Astrocyte (in vitro differentiated cells and primary cell): ENCODE measurements at regions not wholly inside any gene's neighbourhood (a gene's known extent, or its start where the extent isn't known, plus 50 kb on each side); places are given as distances from the start of the nearest gene placed in this dataset.

Experiments
- DNase-seq: peaks from one replicate; pipeline ENCODE4 v3.0.0-alpha.2; 2010; ENCODE audit warnings: low read depth
- FAIRE-seq: peaks from 2 replicates; lab custom pipeline; 2011; peaks lifted over from hg19 to GRCh38; lab: Jason Lieb, UNC
- H2AFZ ChIP-seq: 2 replicates; pipeline ENCODE4 v1.6.0; 2012; ENCODE audit warnings: low read depth, low read length, inconsistent platforms
- H3K27ac ChIP-seq: 2 replicates; pipeline ENCODE4 v1.5.1; 2011; ENCODE audit warnings: low read depth, low read length, inconsistent platforms
- H3K27me3 ChIP-seq: 2 replicates; pipeline ENCODE4 v1.6.0; 2011; ENCODE audit warnings: low read length, inconsistent platforms; ENCODE audit not compliant: insufficient read depth
- H3K36me3 ChIP-seq: 2 replicates; pipeline ENCODE4 v1.5.1; 2011; ENCODE audit warnings: low read length, inconsistent platforms; ENCODE audit not compliant: insufficient read depth
- H3K4me1 ChIP-seq: 2 replicates; pipeline ENCODE4 v1.5.1; 2011; ENCODE audit warnings: low read length, inconsistent platforms; ENCODE audit not compliant: insufficient read depth
- H3K4me2 ChIP-seq: 2 replicates; pipeline ENCODE4 v1.6.0; 2012; ENCODE audit warnings: low read length, inconsistent platforms
- H3K4me3 ChIP-seq: 2 replicates; pipeline ENCODE4 v1.5.1; 2011; ENCODE audit warnings: low read depth, mild to moderate bottlenecking, low read length, inconsistent platforms; ENCODE audit not compliant: insufficient read depth
- H3K79me2 ChIP-seq: 2 replicates; pipeline ENCODE4 v1.6.0; 2012; ENCODE audit warnings: mild to moderate bottlenecking, low read length, inconsistent platforms; ENCODE audit not compliant: insufficient read depth
- H3K9ac ChIP-seq: 2 replicates; pipeline ENCODE4 v1.6.0; 2012; ENCODE audit warnings: mild to moderate bottlenecking, low read length, inconsistent platforms
- H3K9me3 ChIP-seq: 2 replicates; pipeline ENCODE4 v1.5.1; 2012; ENCODE audit warnings: low read depth, mild to moderate bottlenecking, low read length, inconsistent platforms; ENCODE audit not compliant: insufficient read depth
- H4K20me1 ChIP-seq: 2 replicates; pipeline ENCODE4 v1.6.0; 2012; ENCODE audit warnings: low read length, inconsistent platforms; ENCODE audit not compliant: insufficient read depth
- H3K27ac Mint-ChIP-seq: one replicate; pipeline ENCODE4 v1.8.0; 2021; ENCODE audit warnings: mild to moderate bottlenecking, mixed read lengths; ENCODE audit not compliant: unreplicated experiment
- H3K27me3 Mint-ChIP-seq: one replicate; pipeline ENCODE4 v1.8.0; 2021; ENCODE audit warnings: low read depth, mixed read lengths; ENCODE audit not compliant: unreplicated experiment
- H3K36me3 Mint-ChIP-seq: one replicate; pipeline ENCODE4 v1.8.0; 2021; ENCODE audit warnings: low read depth, mixed read lengths; ENCODE audit not compliant: unreplicated experiment
- H3K4me1 Mint-ChIP-seq: one replicate; pipeline ENCODE4 v1.8.0; 2021; ENCODE audit warnings: low read depth, mixed read lengths; ENCODE audit not compliant: unreplicated experiment
- H3K4me3 Mint-ChIP-seq: one replicate; pipeline ENCODE4 v1.8.0; 2021; ENCODE audit warnings: mild to moderate bottlenecking, moderate library complexity, mixed read lengths; ENCODE audit not compliant: unreplicated experiment
- H3K9me3 Mint-ChIP-seq: one replicate; pipeline ENCODE4 v1.8.0; 2021; ENCODE audit warnings: mild to moderate bottlenecking, mixed read lengths; ENCODE audit not compliant: unreplicated experiment
- EZH2 ChIP-seq: IDR thresholded peaks from 2 replicates; pipeline ENCODE4 v1.6.1; 2012; ENCODE audit warnings: mild to moderate bottlenecking, low read length, inconsistent platforms; ENCODE audit not compliant: insufficient read depth
- TF ChIP-seq, protein P1 (sequence below): IDR thresholded peaks from 2 replicates; pipeline ENCODE4 v1.5.1; 2011; ENCODE audit warnings: low read depth, mild to moderate bottlenecking, inconsistent platforms, low read length, moderate library complexity; ENCODE audit not compliant: insufficient read depth

DNA sequence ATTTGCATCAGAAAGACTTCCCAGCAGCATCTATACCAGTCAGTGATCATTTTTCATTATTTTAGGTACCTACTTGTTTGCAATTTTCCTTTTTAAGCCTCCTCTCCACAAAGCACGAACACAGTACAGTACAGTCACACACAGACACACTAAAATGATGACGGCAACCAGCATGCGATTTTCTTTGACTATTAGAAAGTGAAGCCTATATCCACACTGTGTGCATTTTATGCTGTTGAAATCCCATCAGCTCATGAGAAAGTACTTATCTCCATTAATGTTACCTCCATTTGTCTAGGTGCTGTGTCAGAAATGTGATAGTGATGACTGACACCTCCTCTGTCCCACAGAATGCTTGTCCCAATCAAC is 294.7 kb upstream of the MEIS2 start:
- Histone ChIP-seq H3K9ac (no peak overlapping the region), H3K79me2 (no peaks in the 10 kb centered on the region), H3K9me3 (no peaks in the 10 kb centered on the region), H3K27ac (no peak overlapping the region), H4K20me1 (no peaks in the 10 kb centered on the region), H3K4me1 (no peaks in the 10 kb centered on the region), H3K27me3 (no peaks in the 10 kb centered on the region), H3K4me2 (no peak overlapping the region), H3K4me3 (no peak overlapping the region), H2AFZ (no peak overlapping the region), H3K36me3 (no peaks in the 10 kb centered on the region)
- Mint-ChIP-seq H3K36me3 (peaks cover 2% of the 10 kb centered on the region), H3K4me1 (no peaks in the 10 kb centered on the region), H3K27me3 (no peaks in the 10 kb centered on the region), H3K9me3 (peaks cover 2% of the 10 kb centered on the region), H3K27ac (no peak overlapping the region), H3K4me3 (no peak overlapping the region)
- FAIRE-seq (no peak), DNase-seq (no peak)
- TF ChIP-seq, protein P1, sequence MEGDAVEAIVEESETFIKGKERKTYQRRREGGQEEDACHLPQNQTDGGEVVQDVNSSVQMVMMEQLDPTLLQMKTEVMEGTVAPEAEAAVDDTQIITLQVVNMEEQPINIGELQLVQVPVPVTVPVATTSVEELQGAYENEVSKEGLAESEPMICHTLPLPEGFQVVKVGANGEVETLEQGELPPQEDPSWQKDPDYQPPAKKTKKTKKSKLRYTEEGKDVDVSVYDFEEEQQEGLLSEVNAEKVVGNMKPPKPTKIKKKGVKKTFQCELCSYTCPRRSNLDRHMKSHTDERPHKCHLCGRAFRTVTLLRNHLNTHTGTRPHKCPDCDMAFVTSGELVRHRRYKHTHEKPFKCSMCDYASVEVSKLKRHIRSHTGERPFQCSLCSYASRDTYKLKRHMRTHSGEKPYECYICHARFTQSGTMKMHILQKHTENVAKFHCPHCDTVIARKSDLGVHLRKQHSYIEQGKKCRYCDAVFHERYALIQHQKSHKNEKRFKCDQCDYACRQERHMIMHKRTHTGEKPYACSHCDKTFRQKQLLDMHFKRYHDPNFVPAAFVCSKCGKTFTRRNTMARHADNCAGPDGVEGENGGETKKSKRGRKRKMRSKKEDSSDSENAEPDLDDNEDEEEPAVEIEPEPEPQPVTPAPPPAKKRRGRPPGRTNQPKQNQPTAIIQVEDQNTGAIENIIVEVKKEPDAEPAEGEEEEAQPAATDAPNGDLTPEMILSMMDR = no peak

DNA sequence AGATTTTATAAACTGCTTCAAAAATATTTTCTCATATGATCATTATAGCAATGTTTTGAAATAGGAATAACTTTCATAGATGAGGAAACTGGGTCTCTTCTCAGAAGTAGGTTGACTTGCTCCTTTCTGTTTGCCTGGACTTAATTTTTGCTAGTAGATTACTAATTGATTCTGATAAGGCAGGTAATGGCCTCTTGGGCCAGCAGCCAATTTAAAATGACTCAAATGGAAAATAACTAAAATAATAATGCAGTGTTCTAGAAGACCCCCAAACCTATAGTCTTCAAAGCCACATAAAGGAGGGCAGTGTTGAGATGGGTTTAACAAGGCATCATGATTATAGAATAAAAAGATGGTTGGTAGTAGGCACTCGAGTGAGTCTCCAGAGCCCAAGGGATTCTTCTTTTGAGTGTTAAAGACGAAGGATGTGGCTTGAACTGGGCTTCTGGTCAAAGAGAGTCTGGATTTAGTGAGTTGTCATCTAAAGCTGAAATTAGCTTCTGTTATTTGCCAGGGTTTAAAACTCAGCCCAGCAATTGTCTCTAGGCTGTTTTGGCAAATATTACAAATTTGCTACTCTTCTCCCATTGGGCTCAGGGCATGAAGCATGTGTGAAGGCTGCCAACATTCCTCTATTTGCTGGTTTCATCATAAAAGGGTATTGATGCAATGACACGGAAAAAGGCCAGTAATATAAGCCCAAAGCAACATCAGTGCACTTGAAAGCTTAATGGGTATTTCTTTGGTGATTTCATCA is 297.1 kb upstream of the MEIS2 start:
- no peaks in the 10 kb centered on the region for H3K79me2 ChIP-seq
- peaks cover 2% of the 10 kb centered on the region for H3K9me3 Mint-ChIP-seq
- no peak overlapping the region for H3K27ac ChIP-seq
- H3K27me3 ChIP-seq = no peaks in the 10 kb centered on the region
- H3K4me3 Mint-ChIP-seq = no peak overlapping the region
- no peak overlapping the region for H3K4me3 ChIP-seq
- DNase-seq (no peak), FAIRE-seq (no peak)
- H3K4me1 Mint-ChIP-seq = no peaks in the 10 kb centered on the region
- H3K4me1 ChIP-seq = no peaks in the 10 kb centered on the region
- H4K20me1 ChIP-seq = no peaks in the 10 kb centered on the region
- H3K27ac Mint-ChIP-seq = no peak overlapping the region
- peaks cover 2% of the 10 kb centered on the region for H3K36me3 Mint-ChIP-seq
- H3K27me3 Mint-ChIP-seq = no peaks in the 10 kb centered on the region
- no peak for TF ChIP-seq EZH2
- TF ChIP-seq, protein P1 = no peak
- no peaks in the 10 kb centered on the region for H3K36me3 ChIP-seq
- H2AFZ ChIP-seq = no peak overlapping the region
- no peak overlapping the region for H3K9ac ChIP-seq
- no peaks in the 10 kb centered on the region for H3K9me3 ChIP-seq
- H3K4me2 ChIP-seq = no peak overlapping the region

DNA sequence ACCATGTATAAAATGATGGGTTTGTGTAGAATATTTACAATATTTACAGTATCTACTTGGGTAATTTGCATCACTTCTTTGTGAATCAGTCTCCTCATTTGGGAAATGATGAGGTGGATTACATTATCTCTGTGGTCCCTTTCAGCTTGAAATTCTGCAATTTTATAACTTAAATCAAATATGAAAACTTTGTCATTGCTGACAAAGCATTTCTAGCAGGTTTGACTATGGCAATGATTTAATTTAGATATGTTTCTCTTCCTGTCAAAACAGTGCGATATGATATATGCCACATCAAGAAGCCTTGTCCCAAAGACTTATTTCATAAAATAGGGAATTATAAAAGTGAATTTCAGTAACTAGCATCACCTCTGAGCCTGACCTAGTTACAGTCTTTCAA is 315.8 kb upstream of the MEIS2 start:
- Mint-ChIP-seq H3K27me3 (no peaks in the 10 kb centered on the region), H3K9me3 (no peaks in the 10 kb centered on the region), H3K36me3 (no peaks in the 10 kb centered on the region), H3K4me3 (no peak overlapping the region), H3K27ac (no peak overlapping the region), H3K4me1 (no peaks in the 10 kb centered on the region)
- Histone ChIP-seq H3K4me3 (no peak overlapping the region), H4K20me1 (no peaks in the 10 kb centered on the region), H3K9me3 (no peaks in the 10 kb centered on the region), H3K79me2 (no peaks in the 10 kb centered on the region), H3K4me2 (no peak overlapping the region), H3K36me3 (no peaks in the 10 kb centered on the region), H2AFZ (no peak overlapping the region), H3K4me1 (no peaks in the 10 kb centered on the region), H3K9ac (no peak overlapping the region), H3K27ac (no peak overlapping the region), H3K27me3 (no peaks in the 10 kb centered on the region)
- no peak for DNase-seq
- TF ChIP-seq, protein P1 = no peak
- no peak for TF ChIP-seq EZH2
- FAIRE-seq = no peak
